GM18951 (cell line): ENCODE measurements at regions not wholly inside any gene's neighbourhood (a gene's known extent, or its start where the extent isn't known, plus 50 kb on each side); places are given as distances from the start of the nearest gene placed in this dataset.

Source experiments
- POLR2A ChIP-seq: IDR thresholded peaks from 4 replicates; pipeline ENCODE4 v1.6.1; 2011; ENCODE audit warnings: mild to moderate bottlenecking; ENCODE audit not compliant: insufficient read length, insufficient read depth; ENCODE audit errors: extremely low read depth
- in situ Hi-C: fragments of 300-500 bp; cut with MboI; formaldehyde crosslinking; loops from one replicate; pipeline ENCODE4 v1.12.0; 2022; ENCODE audit warnings: low sequenced_read_pairs, mixed read lengths, inconsistent platforms; ENCODE audit not compliant: unreplicated experiment

DNA sequence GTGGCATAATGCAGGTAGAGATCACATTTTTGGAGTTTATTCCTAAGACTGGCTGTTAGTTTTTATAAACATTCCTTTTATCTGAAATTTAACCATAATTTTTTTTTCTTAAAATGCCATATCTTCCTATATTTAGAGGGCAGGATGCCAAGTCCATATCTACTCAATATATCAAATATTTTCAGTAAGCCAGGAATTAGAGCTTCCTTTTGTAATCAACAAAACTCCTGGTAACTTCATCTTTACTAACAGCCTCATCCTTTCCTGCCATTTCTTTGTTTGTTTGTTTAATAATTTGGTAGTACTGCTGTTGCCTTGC lies 136.3 kb downstream of the OLIG3 start:
- TF ChIP-seq POLR2A: no peak

DNA sequence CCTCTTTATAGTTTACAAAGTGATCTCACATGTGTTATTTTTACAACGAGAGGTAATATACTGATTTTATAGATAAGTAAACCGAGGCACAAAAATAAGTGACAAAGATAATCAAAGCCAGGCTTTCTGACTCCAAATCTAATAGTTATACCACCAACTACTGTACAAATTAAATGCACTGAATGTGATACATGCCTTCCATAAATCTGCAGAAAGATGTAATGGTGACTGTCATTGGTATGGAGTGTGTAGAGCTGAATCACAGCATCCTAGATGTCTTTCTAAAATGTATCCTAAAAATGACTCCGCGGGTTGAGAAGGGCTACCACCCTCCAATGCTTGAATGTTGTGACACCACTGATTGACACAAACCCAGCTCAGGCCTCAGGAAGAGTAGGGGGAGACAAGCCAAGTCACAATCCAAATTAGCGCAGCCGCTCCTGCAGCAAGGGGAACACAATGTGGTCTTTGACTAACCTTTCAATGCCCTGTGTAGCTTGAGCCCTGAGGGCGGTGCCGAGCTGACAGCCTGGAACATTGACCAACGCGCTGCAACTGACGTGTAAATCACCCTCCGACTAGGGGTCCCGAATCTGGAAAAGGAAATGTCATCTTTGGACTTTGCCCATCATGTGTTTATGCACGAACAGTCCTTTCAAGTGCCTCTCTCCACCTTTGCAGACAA lies 136.8 kb downstream of the OLIG3 start:
- no peak for TF ChIP-seq POLR2A
- in situ Hi-C loops: no loop called here

More for the DNA sequence above, 136.3 kb downstream of the OLIG3 start:
- in situ Hi-C loops: no loop called here

GRCh38 chr6:137353842-137354397 lies 134.7 kb upstream of the IFNGR1 start:
- no peak for TF ChIP-seq POLR2A
- in situ Hi-C loops: no loop called here

DNA sequence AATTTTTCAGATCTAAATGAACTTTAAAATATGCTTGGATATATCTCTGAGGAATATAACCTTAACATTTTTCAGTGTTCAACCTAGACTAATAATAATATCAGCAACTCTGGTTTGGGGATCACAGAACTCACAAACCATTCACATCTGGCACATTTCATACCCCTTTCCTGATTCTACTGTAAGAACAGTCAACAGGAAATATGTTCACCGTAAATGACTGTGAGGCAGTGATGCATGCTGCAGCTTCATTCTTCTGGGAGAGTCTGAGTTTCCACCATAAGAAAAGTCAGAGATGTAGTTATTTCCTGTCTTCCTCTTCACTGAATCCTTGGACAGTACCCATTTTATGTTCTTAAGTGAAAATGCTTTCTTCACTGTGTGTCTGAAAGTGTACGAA lies 134.2 kb upstream of the IFNGR1 start:
- TF ChIP-seq POLR2A: no peak
- in situ Hi-C loops: no loop called here

DNA sequence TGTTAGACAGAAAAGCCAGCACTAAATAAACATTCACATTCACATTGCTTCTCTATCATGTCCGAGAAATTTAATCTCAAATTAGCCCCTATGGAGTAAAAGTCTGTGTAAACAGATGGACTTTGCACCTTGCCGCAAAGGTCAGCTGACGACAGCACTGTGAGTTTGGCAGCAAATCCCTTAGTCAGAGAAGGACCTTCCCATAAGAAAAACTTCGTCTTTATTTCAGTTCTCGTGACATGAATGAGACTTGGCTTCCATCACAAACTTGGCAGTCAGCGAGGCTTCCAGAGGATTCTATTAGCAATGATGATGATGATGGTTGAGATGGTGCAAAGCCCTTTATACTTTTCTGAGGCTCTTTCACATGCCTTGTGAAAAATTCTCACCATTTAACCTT lies 133.7 kb upstream of the IFNGR1 start:
- in situ Hi-C loops: no loop called here
- TF ChIP-seq POLR2A: no peak

- in situ Hi-C loops: no loop called here
- no peak for TF ChIP-seq POLR2A
These were observed 132.7 kb upstream of the IFNGR1 start for GRCh38 chr6:137351890-137352289.

DNA sequence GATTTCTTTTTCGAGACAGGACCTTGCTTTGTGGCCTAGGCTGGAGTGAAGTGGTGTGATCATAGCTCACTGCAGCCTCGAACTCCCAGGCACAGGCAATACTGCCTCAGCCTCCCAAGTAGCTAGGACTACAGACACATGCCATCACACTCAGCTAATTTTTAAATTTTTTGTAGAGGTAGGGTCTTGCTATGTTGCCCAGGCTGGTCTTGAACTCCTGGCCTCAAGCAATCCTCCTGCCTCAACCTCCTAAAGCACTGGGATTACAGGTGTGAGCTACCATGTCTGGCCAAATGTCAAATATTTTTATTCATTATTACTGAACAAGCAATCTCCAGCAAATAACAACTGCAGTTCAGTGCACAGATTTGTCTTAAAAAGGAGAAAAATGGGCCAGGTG lies 131.7 kb upstream of the IFNGR1 start:
- no peak for TF ChIP-seq POLR2A
- in situ Hi-C loops: no loop called here

- no peak for TF ChIP-seq POLR2A
- in situ Hi-C loops: no loop called here
These were observed 131.0 kb upstream of the IFNGR1 start for GRCh38 chr6:137349856-137350830.

- TF ChIP-seq POLR2A: no peak
- in situ Hi-C loops: no loop called here
These were observed 129.6 kb upstream of the IFNGR1 start for GRCh38 chr6:137348777-137349176.

DNA sequence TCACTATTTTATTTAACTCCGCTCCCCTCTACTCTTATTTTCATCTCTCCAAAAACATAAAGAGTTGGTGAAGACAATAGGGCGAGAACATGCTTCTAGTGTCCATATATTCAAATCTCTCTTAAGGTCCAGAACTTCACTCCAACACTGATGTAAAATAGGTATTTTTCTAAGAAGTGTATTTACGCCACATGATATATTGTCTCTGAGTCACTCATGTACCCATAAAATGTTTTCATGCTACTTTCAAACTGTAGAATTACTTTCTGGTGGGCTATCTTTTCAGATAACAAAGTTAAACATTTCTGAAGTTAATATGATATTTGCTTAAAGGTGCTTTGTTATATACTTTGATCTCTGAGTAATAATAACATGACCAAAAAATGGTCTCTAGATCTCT lies 124.1 kb upstream of the IFNGR1 start:
- TF ChIP-seq POLR2A: no peak
- in situ Hi-C loops: no loop called here

GRCh38 chr6:137342607-137343190 lies 123.5 kb upstream of the IFNGR1 start:
- in situ Hi-C loops: no loop called here
- TF ChIP-seq POLR2A: no peak

DNA sequence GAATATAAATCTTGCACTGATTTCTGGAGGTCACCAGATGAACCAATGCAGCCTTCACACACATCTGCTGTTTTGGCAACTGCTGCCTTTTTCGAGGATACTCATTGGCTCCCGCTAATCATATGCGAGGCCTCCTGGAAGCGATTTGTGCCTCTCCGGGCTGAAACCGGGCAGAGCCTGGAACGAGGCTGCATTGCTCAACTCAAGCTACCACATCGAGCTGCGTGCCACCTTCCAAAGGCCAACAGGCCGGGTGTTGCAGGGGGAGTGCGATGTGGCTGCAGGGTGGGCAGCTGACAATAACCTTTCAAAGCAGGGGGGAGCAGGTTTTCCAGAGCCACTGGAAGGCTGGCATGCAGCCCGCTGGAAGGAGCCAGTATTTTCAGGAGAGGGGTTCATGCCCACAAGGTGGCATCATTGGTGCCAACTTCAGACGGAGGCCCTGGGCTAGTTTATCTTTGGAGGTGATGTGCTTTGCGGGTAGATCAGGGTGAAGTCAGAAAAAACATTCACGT lies 122.6 kb upstream of the IFNGR1 start:
- in situ Hi-C loops: no loop called here
- TF ChIP-seq POLR2A: no peak

DNA sequence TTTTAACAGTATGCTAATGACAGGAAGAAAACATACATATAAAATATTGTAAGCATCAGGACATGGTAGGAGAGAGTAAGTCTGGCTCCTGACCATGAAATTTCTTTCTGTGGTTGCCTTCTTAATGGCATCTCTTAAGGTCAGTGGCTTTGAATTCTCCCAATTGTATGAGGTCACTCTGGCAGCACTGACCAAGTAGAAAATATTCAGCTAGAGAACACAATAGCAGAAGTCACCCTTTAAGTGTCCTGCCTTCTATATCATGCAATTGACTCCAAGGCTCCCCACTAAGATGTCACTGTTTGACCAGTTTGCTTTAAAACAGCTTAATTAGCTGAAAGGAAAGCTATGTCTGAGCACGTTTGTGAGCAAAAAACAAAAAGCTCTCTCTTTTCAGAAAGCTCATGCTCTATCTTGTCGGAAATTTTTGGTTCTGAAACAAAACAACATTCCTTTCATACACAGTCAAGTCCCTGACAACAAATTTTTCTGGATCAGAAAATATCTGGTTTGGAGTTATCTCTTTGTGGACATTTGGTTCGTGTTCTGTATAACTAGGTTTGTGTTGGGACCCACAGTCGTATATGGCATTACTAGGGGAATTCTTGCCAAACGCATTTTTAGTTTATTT lies 120.9 kb upstream of the IFNGR1 start:
- in situ Hi-C loops: no loop called here
- TF ChIP-seq POLR2A: no peak
